ENCODE measurements at regions not wholly inside any gene's neighbourhood (a gene's known extent, or its start where the extent isn't known, plus 50 kb on each side); places are given as distances from the start of the nearest gene placed in this dataset.

DNA sequence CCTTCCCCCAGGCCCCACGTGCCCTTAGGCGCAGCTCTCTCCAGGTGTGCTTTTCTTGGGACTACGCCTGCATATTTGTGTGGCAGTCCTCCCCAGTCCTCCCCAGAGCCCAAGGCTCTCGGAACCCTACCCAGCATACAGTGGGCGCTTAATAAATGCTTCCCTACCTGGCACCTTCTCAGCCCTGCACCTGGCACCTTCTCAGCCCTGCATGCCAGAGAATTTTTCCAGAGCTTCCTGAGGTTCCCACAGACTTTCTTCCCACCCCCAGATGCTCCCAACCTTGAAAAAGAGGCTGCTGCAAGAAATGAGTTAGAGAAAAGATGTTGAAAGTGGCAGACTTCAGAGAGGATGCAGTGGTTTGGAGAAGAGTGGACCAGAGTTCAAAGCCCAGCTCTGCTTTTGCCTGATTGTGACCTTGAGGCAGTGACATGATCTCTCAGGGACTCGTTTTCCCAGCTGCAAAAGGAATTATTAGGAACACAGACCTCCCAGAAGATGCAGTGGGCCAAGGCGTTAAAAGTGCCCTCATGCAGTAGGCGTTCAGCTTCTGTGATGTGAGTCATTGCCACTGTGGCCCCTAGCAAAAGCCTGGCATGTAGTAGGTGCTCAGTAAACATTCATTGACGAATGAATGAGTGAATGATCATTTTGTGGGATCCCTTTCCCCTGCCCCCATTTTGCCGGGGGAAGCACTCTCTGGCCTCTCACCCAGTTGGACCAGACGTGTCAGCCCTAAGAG, 167.2 kb downstream of the PHETA1 start (continued):
- TF ChIP-seq MXI1 (conservative IDR thresholded peaks at IDR 0.05; ENCODE audit: poor library complexity, severe bottlenecking) = no peak

DNA sequence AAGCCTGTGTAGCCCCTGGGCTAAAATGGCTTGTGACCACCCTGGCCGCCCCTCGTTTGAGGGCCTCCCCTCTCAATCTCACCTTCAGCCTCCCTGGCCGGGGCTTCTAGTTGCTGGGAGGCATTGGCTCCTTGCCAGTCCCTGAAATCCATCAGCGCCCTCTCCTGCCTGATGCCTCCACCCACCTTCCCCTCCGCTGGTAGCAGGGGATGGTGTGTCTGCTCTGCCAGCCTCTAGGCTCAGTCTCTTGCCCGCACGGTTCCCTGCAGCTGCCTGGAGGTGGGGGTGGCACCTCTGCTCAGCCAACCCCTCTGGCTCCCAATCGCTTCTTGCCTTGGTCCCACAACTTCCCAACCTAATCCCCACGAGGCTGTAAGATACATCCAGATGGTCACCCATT, 167.9 kb downstream of the PHETA1 start:
- Histone ChIP-seq H3K27me3 (ENCODE audit: insufficient read depth, low read depth, low read length) (no peaks in the 10 kb centered on the region), H3K79me2 (replicated peaks; ENCODE audit: insufficient read depth, low read length) (no peaks in the 10 kb centered on the region), H4K20me1 (ENCODE audit: insufficient read depth) (no peaks in the 10 kb centered on the region), H3K4me2 (ENCODE audit: low read length) (no peak overlapping the region), H3K9me2 (ENCODE audit: insufficient read depth, low read length) (no peaks in the 10 kb centered on the region), H3K9me3 (ENCODE audit: low read length) (no peaks in the 10 kb centered on the region), H3K4me3 (ENCODE audit: low read length) (no peak overlapping the region), H3K9ac (ENCODE audit: low read length) (no peak overlapping the region), H3K27ac (ENCODE audit: low read length) (no peak overlapping the region), H3F3A (ENCODE audit: insufficient read depth, low read length, poor library complexity, severe bottlenecking) (no peaks in the 10 kb centered on the region), H3K36me3 (ENCODE audit: insufficient read depth, low read length) (no peaks in the 10 kb centered on the region), H2AFZ (ENCODE audit: low read depth, low read length) (no peak overlapping the region)
- no peak for TF ChIP-seq SMC3 (conservative IDR thresholded peaks at IDR 0.05; ENCODE audit: poor library complexity)
- TF ChIP-seq, protein P1, sequence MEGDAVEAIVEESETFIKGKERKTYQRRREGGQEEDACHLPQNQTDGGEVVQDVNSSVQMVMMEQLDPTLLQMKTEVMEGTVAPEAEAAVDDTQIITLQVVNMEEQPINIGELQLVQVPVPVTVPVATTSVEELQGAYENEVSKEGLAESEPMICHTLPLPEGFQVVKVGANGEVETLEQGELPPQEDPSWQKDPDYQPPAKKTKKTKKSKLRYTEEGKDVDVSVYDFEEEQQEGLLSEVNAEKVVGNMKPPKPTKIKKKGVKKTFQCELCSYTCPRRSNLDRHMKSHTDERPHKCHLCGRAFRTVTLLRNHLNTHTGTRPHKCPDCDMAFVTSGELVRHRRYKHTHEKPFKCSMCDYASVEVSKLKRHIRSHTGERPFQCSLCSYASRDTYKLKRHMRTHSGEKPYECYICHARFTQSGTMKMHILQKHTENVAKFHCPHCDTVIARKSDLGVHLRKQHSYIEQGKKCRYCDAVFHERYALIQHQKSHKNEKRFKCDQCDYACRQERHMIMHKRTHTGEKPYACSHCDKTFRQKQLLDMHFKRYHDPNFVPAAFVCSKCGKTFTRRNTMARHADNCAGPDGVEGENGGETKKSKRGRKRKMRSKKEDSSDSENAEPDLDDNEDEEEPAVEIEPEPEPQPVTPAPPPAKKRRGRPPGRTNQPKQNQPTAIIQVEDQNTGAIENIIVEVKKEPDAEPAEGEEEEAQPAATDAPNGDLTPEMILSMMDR (IDR thresholded peaks at IDR 0.05; ENCODE audit: poor library complexity, severe bottlenecking) = peak; percentile 16
- TF ChIP-seq TAF1 (IDR thresholded peaks at IDR 0.05; ENCODE audit: low read depth) = no peak
- no peak for TF ChIP-seq MXI1 (conservative IDR thresholded peaks at IDR 0.05; ENCODE audit: poor library complexity, severe bottlenecking)
- TF ChIP-seq, protein P2, sequence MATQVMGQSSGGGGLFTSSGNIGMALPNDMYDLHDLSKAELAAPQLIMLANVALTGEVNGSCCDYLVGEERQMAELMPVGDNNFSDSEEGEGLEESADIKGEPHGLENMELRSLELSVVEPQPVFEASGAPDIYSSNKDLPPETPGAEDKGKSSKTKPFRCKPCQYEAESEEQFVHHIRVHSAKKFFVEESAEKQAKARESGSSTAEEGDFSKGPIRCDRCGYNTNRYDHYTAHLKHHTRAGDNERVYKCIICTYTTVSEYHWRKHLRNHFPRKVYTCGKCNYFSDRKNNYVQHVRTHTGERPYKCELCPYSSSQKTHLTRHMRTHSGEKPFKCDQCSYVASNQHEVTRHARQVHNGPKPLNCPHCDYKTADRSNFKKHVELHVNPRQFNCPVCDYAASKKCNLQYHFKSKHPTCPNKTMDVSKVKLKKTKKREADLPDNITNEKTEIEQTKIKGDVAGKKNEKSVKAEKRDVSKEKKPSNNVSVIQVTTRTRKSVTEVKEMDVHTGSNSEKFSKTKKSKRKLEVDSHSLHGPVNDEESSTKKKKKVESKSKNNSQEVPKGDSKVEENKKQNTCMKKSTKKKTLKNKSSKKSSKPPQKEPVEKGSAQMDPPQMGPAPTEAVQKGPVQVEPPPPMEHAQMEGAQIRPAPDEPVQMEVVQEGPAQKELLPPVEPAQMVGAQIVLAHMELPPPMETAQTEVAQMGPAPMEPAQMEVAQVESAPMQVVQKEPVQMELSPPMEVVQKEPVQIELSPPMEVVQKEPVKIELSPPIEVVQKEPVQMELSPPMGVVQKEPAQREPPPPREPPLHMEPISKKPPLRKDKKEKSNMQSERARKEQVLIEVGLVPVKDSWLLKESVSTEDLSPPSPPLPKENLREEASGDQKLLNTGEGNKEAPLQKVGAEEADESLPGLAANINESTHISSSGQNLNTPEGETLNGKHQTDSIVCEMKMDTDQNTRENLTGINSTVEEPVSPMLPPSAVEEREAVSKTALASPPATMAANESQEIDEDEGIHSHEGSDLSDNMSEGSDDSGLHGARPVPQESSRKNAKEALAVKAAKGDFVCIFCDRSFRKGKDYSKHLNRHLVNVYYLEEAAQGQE (IDR thresholded peaks at IDR 0.05; ENCODE audit: borderline replicate concordance) = no peak

DNA sequence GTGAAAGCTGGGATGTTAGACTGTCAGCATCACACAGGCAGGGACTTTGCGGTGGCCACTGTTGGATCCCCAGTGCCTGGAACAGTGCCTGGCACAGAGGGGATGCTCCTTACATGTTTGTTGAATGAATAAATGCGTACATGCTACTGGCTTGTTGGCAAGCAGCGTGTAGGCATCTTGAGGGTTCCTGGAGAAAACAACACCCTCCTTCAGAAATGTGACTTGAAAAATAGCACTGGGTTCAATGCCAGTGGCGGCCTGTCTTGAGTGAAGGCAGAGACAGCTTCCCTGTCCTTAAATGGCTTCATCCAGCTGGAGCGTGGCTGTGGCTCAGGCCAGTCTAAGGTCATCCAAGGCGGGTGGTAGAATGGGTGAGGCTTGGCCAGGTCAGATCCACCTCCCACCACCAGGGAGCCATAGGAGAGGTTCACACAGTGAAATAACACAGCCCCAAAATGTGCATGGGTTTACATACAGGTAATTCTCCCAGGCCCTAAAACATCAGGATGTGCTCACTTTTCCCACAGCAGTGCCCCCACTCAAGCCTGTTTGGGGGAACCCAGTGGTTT, 171.4 kb downstream of the PHETA1 start:
- H3K9me2 ChIP-seq (ENCODE audit: insufficient read depth, low read length) = no peaks in the 10 kb centered on the region
- H3K4me3 ChIP-seq (ENCODE audit: low read length) = no peak overlapping the region
- H4K20me1 ChIP-seq (ENCODE audit: insufficient read depth) = no peaks in the 10 kb centered on the region
- no peak overlapping the region for H3K4me2 ChIP-seq (ENCODE audit: low read length)
- no peaks in the 10 kb centered on the region for H3K27me3 ChIP-seq (ENCODE audit: insufficient read depth, low read depth, low read length)
- no peaks in the 10 kb centered on the region for H3F3A ChIP-seq (ENCODE audit: insufficient read depth, low read length, poor library complexity, severe bottlenecking)
- H2AFZ ChIP-seq (ENCODE audit: low read depth, low read length) = no peak overlapping the region
- H3K36me3 ChIP-seq (ENCODE audit: insufficient read depth, low read length) = no peaks in the 10 kb centered on the region
- no peak overlapping the region for H3K9ac ChIP-seq (ENCODE audit: low read length)
- H3K27ac ChIP-seq (ENCODE audit: low read length) = no peak overlapping the region
- TF ChIP-seq TAF1 (IDR thresholded peaks at IDR 0.05; ENCODE audit: low read depth) = no peak
- no peak for TF ChIP-seq EZH2 (IDR thresholded peaks at IDR 0.05; ENCODE audit: borderline replicate concordance, insufficient read depth, low read length, poor library complexity, severe bottlenecking)
- no peak for TF ChIP-seq EP300 (conservative IDR thresholded peaks at IDR 0.05; ENCODE audit: poor library complexity, severe bottlenecking)
- TF ChIP-seq, protein P2 (IDR thresholded peaks at IDR 0.05; ENCODE audit: borderline replicate concordance) = no peak
- TF ChIP-seq, protein P1 (IDR thresholded peaks at IDR 0.05; ENCODE audit: poor library complexity, severe bottlenecking) = no peak
- no peak for TF ChIP-seq SMC3 (conservative IDR thresholded peaks at IDR 0.05; ENCODE audit: poor library complexity)
- no peak for TF ChIP-seq MXI1 (conservative IDR thresholded peaks at IDR 0.05; ENCODE audit: poor library complexity, severe bottlenecking)
- TF ChIP-seq POLR2AphosphoS5 (IDR thresholded peaks at IDR 0.05) = no peak
- no peak for TF ChIP-seq RAD21 (conservative IDR thresholded peaks at IDR 0.05)
- H3K79me2 ChIP-seq (replicated peaks; ENCODE audit: insufficient read depth, low read length) = no peaks in the 10 kb centered on the region
- no peaks in the 10 kb centered on the region for H3K9me3 ChIP-seq (ENCODE audit: low read length)
